GM21576 (cell line): ENCODE measurements at regions not wholly inside any gene's neighbourhood (a gene's known extent, or its start where the extent isn't known, plus 50 kb on each side); places are given as distances from the start of the nearest gene placed in this dataset.
"Not testable (repeated sequence)": the region's sequence is repeated elsewhere in the genome, so short reads cannot be mapped to it uniquely, and the experiment has no call there.

ENCODE experiments used
- ATAC-seq: cut with Tn5 transposase; IDR thresholded peaks from one replicate; pipeline ENCODE4 v1.9.1; 2021; ENCODE audit warnings: mild to moderate bottlenecking, moderate library complexity; ENCODE audit not compliant: unreplicated experiment

GRCh38 chr3:3476669-3477068 lies 297.2 kb upstream of the CRBN start:
- ATAC-seq: no peak

DNA sequence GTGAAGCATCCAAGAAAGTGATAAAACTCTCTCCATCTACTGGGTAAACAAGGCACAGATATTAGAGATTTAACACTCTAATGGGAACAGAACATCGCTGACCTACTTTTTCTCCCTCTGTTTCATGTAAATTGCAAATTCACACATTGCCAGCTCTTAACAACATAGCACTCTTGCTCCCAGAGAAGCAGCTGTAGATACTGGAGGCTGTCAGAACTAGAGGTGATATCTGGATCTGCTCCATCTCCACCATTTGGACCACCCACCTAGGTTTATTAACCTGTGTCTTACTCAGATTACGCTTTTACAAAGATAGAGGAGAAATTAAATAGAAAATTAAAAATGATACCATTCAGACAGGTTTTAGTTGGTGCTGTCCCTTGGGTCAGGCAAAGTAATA lies 289.1 kb upstream of the CRBN start:
- ATAC-seq: no peak

GRCh38 chr3:3464131-3464530 lies 284.6 kb upstream of the CRBN start:
- ATAC-seq: no peak

- ATAC-seq: no peak
These were observed 281.8 kb upstream of the CRBN start for GRCh38 chr3:3461317-3461716.

- no peak for ATAC-seq
These were observed 269.0 kb upstream of the CRBN start for GRCh38 chr3:3448468-3448867.

GRCh38 chr3:3447641-3448040 lies 268.1 kb upstream of the CRBN start:
- ATAC-seq: no peak

DNA sequence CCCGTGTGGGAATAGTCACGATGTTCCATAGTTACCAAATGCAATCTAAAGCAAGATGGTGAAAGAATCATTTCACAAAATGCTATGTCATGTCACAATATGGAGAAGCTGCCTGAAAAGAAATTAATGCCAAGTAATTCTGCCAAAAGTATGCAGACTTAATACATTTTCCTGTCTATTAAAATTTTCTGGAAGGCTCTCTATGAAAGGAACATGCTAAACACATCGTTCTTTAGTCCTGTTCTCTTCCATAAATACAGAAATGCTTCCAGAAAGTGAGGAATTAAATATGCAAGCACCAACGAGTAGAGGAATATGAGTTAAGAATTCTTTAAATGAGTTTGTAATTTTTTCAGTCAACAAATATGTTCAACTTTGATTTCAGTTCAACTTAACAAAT lies 266.8 kb upstream of the CRBN start:
- no peak for ATAC-seq

DNA sequence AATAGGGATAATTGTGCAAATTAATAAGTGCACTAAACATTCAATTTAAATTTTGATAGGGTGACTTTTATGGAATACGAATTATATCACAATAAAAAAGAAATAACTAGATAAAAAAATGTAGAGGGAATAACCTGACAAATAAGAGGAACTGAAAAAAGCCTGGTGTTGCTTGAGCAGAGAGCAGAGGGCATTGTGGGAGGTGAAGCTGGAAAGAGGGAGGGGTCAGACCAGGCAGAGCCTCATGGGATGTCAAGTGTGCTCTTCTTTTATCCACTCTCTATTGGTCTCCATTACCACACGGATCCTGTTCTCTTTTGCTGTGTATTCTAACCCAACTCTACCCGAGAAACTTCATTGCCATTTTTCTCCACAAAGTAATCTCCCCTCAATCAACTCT lies 264.0 kb upstream of the CRBN start:
- peak; percentile 57 for ATAC-seq

DNA sequence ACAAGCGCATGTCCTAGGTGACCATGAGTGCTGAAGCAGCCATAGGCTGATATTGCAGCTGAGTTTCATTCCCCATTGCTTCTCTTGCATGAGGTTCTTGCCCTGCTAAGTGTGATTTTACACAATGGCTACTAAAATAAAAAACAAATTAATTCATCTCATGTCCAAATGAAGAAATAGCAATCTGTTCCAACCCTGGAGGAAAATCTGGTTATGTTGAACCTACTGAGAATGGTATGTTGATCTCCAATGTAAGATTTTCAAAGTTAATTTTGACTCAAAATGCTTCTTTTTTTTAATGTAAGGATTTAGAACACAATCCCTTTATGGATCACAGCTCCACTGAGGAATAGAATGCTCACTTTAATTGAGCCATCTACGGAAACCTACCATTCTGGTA lies 254.2 kb upstream of the CRBN start:
- no peak for ATAC-seq

GRCh38 chr3:3429841-3430240 lies 250.3 kb upstream of the CRBN start:
- ATAC-seq: no peak

DNA sequence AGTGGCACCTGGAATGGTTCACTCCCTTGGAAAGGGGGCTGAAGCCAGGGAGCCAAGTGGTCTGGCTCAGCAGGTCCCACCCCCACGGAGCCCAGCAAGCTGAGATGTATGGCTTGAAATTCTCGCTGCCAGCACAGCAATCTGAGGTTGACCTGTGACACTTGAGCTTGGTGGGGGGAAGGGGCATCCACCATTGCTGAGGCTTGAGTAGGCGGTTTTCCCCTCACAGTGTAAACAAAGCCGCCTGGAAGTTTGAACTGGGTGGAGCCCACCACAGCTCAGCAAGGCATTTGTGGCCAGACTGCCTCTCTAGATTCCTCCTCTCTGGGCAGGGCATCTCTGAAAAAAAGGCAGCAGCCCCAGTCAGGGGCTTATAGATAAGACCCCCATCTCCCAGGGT lies 228.2 kb upstream of the CRBN start:
- not testable (repeated sequence) for ATAC-seq

DNA sequence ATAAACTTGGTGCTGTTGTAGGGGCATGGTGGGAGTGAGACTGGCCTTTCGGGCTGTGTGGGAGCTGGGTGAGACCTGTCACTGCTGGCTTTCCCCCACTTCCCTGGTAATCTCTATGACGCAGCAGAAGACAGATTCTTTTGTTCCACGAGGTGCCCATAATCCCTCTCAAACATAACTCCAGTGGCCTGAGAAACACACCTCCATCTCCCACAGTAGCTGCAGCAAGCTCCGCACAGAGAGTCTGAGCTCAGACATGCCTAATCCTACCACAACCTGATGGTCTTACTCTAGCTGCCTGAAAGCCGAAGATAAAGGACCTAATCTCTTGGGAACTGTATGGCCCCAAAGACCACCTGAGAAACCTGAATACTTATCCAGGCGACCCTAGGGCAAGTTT lies 225.6 kb upstream of the CRBN start:
- ATAC-seq: no peak

- no peak for ATAC-seq
These were observed 224.2 kb upstream of the CRBN start for GRCh38 chr3:3403700-3404099.

GRCh38 chr3:3392946-3393345 lies 213.5 kb upstream of the CRBN start:
- ATAC-seq: no peak

DNA sequence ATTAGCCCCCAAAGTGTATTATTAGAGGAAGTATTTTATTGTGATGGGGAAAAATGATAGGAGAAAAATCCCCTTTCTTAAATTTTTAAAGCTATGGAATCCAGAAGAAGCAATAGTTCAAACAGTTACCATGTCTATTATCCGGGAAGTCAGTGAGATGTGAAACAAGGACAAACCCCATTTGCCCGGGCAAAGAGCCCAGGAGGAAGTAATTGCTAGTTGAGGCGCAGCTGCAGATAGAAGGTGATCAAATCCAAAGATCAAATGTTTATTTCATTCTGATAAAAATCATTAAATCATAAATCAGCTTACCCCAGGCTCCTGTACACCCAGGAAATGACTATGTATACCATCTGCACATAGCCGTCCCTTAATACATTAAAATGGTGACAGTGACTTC lies 204.0 kb upstream of the CRBN start:
- no peak for ATAC-seq

DNA sequence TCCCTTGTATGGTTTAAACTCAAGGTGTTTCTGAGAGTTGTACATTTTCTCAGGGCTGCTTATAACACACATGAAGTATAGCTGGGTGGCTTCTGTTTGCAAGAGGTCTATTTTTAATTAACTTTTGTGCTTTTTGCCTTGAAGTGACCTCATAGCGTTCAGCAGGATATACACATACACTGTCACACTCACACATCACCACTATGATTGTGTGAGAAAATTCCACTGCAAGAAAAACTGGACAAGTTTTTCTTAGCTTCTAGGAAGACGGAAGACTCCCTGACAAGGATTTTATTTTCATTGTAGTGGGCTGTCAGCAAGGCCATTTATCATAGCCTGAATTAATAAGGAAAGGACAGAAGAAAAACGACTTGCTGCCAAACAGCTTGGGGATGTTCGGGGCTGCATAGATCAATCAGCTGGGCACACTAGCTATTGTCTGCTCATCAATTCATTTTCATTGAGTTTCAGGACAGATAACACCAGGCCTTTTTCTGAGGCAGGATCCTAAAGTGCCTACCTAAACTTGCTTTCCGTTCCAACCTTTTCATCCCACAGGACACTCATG lies 192.8 kb upstream of the CRBN start:
- no peak for ATAC-seq

DNA sequence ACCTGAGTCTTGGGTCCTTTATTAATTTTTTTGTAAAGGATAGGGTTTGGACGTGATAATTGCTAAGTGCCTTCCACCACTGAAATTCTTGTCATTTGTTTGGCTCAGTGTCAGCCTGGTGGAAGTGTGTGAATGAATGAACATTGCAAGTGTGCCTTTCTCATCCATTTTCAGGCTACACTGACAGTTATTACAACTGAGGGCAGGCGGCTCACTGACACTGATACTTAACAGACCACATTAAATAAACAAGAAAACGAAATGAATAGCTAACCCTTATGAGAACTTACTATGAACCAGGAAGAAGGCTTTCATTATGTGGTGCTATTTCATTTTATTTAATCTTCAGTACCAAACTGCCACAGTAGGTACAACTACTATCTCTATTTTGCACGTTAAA lies 188.8 kb upstream of the CRBN start:
- no peak for ATAC-seq

- ATAC-seq: no peak
These were observed 186.9 kb upstream of the CRBN start for GRCh38 chr3:3366386-3366785.

DNA sequence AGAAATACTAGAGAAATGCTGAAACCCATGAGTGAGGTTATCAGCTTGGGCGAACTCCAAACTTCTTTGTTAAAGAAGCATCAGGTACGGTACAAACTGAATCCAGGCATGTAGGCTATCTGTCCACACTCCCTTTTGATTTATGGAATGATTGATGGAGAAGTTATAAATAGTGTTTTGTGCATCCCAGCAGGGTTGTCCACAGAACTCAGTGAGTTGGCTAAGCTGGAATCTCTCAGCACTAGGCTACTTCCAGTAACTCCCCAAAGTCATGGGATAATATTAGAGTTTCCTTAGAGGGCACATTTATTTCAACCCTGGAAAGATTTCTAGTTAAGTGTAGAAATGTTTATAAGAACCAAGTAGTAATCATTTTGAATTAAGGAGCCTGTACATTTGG lies 186.2 kb upstream of the CRBN start:
- ATAC-seq: no peak

GRCh38 chr3:3356846-3357245 lies 177.4 kb upstream of the CRBN start:
- ATAC-seq: no peak

- ATAC-seq: no peak
These were observed 176.0 kb upstream of the CRBN start for GRCh38 chr3:3355442-3355841.

DNA sequence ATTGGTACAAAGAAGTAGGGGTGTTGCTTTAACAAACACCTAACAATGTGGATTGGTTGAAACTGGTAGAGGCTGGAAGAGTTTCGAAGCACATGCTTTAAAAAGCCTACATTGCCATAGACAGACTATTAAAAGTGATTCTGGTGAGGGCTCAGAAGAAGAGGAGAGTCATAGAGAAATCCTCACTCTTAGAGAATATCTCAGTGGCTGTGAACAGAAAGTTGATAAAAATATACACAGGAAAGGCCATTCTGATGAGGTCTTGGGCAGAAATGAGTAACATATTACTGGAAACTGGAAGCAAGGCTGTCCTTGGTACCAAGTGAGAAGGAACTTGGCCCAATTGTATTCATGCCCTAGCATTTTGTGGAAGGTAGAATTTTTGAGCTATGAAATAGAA lies 173.7 kb upstream of the CRBN start:
- peak; percentile 69 for ATAC-seq

DNA sequence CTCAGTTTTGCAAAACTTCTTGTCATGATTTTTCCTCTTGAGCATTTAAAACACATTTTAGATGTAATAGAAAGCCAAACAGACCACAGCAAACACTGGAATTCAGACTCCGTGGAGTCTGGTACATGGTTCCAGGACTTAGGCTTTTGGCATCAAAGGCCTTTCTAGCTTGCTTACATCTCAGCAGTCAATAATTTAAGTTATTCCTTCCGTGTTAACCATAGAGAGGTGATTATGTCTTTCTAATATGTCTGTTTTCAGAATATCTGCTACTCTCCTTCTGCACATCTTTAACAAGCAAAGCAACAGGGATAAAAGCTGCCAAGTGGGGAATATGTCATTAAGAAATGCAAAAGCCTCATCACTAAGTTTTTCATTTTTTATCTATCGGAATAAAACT lies 171.7 kb upstream of the CRBN start:
- ATAC-seq: no peak

DNA sequence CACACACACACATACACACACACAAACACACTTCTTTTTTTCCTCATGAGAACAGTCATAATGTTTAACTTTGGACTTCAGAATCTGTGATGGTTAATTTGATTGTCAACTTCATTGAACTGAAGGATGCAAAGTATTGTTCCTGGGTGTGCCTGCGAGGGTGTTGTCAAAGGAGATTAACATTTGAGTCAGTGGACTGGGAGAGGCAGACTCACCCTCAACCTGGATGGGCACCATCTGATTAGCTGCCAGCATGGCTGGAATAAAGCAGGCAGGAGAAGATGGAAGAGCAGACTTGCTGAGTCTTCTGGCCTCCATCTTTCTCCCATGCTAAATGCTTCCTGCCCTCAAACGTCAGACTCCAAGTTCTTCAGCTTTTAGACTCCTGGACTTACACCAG lies 167.6 kb upstream of the CRBN start:
- ATAC-seq: not testable (repeated sequence)
